Mesendoderm (in vitro differentiated cells): ENCODE measurements at regions not wholly inside any gene's neighbourhood (a gene's known extent, or its start where the extent isn't known, plus 50 kb on each side); places are given as distances from the start of the nearest gene placed in this dataset.

ENCODE experiments used
- DNase-seq: peaks from one replicate; pipeline ENCODE4 v3.0.0; 2013
- H2AK5ac ChIP-seq: 2 replicates; pipeline ENCODE4 v1.6.1; 2013; ENCODE audit warnings: low read length, inconsistent platforms
- H2BK120ac ChIP-seq: 2 replicates; pipeline ENCODE4 v1.6.1; 2013; ENCODE audit warnings: low read depth, mild to moderate bottlenecking, low read length, moderate library complexity, mixed read lengths
- H2BK15ac ChIP-seq: replicated peaks from 2 replicates; pipeline ENCODE4 v1.6.1; 2013; ENCODE audit warnings: low read depth, mild to moderate bottlenecking, moderate library complexity
- H2BK5ac ChIP-seq: 2 replicates; pipeline ENCODE4 v1.6.1; 2013; ENCODE audit warnings: low read length, inconsistent platforms
- H3K18ac ChIP-seq: 2 replicates; pipeline ENCODE4 v1.6.1; 2013; ENCODE audit warnings: mild to moderate bottlenecking, low read length, mixed read lengths
- H3K23ac ChIP-seq: one replicate; pipeline ENCODE4 v1.6.1; 2013; ENCODE audit warnings: low read length
- H3K27ac ChIP-seq: 2 replicates; pipeline ENCODE4 v1.5.1; 2013; ENCODE audit warnings: low read depth, mild to moderate bottlenecking, inconsistent platforms, low read length, moderate library complexity
- H3K27me3 ChIP-seq: 2 replicates; pipeline ENCODE4 v1.6.1; 2013; ENCODE audit warnings: low read length, control low read depth, mild to moderate bottlenecking, inconsistent platforms; ENCODE audit not compliant: insufficient read depth, poor library complexity
- H3K36me3 ChIP-seq: 2 replicates; pipeline ENCODE4 v1.6.1; 2013; ENCODE audit warnings: low read length, inconsistent platforms; ENCODE audit not compliant: control insufficient read depth, insufficient read depth
- H3K4ac ChIP-seq: one replicate; pipeline ENCODE4 v1.6.1; 2013; ENCODE audit warnings: low read depth, mild to moderate bottlenecking, low read length, moderate library complexity
- H3K4me1 ChIP-seq: 2 replicates; pipeline ENCODE4 v1.6.1; 2013; ENCODE audit warnings: low read depth, low read length, inconsistent platforms; ENCODE audit not compliant: control insufficient read depth
- H3K4me2 ChIP-seq: 2 replicates; pipeline ENCODE4 v1.6.1; 2013; ENCODE audit warnings: low read length
- H3K4me3 ChIP-seq: 2 replicates; pipeline ENCODE4 v1.5.1; 2013; ENCODE audit warnings: mild to moderate bottlenecking, low read length
- H3K56ac ChIP-seq: one replicate; pipeline ENCODE4 v1.6.1; 2013; ENCODE audit warnings: low read length
- H3K79me1 ChIP-seq: 2 replicates; pipeline ENCODE4 v1.6.1; 2013; ENCODE audit warnings: low read length, inconsistent platforms
- H3K79me2 ChIP-seq: 2 replicates; pipeline ENCODE4 v1.6.1; 2013; ENCODE audit warnings: mild to moderate bottlenecking, low read length; ENCODE audit not compliant: control insufficient read depth, insufficient read depth
- H3K9ac ChIP-seq: 2 replicates; pipeline ENCODE4 v1.6.1; 2013; ENCODE audit warnings: low read length, inconsistent platforms
- H4K5ac ChIP-seq: one replicate; pipeline ENCODE4 v1.6.1; 2013; ENCODE audit warnings: low read length
- H4K8ac ChIP-seq: one replicate; pipeline ENCODE4 v1.6.1; 2013; ENCODE audit warnings: low read depth, mild to moderate bottlenecking, control low read depth, low read length, moderate library complexity
- WGBS: extraction: QIAGEN DNeasy Blood & Tissue Kit; methylation state at CpG from one replicate; pipeline ENCODE4 v1.1.7; 2013; ENCODE audit warnings: low lambda C conversion rate, missing lambda C conversion rate; ENCODE audit not compliant: insufficient coverage; ENCODE audit errors: extremely low coverage; 5-methylcytosine and 5-hydroxymethylcytosine counted together

DNA sequence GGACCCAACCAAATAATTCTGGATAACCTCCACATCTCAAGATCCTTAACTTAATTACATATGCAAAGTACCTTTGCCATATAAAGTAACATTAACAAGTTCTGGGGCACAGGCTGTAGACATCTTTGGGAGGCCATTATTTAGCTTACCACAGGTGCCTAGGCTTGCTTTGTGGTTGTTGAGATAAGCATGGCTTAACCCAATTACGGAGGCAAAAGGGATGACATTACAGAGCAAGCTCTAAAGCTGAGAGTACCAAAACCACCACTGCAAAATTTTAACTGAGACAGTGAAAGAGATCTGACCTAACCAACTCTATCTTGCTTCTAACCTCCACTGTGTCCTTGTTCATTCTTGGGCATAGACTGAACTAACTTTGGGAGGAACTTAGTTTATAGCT lies 502.9 kb upstream of the ATXN8OS start:
- H4K5ac ChIP-seq = no peak overlapping the region
- no peak overlapping the region for H3K4ac ChIP-seq
- no peaks in the 10 kb centered on the region for H3K79me1 ChIP-seq
- no peaks in the 10 kb centered on the region for H3K36me3 ChIP-seq
- no peak overlapping the region for H2BK15ac ChIP-seq
- no peak overlapping the region for H3K4me3 ChIP-seq
- no peak overlapping the region for H3K56ac ChIP-seq
- no peak overlapping the region for H3K18ac ChIP-seq
- no peaks in the 10 kb centered on the region for H3K79me2 ChIP-seq
- no peak for DNase-seq
- H3K9ac ChIP-seq = no peak overlapping the region
- H4K8ac ChIP-seq = no peak overlapping the region
- H3K23ac ChIP-seq = no peak overlapping the region
- H2AK5ac ChIP-seq = no peak overlapping the region
- no peak overlapping the region for H2BK120ac ChIP-seq
- no peak overlapping the region for H2BK5ac ChIP-seq
- H3K4me1 ChIP-seq = no peaks in the 10 kb centered on the region
- no peak overlapping the region for H3K27ac ChIP-seq
- no peaks in the 10 kb centered on the region for H3K27me3 ChIP-seq
- no CpG with 5 or more reads among the region's 1 CpG for WGBS
- H3K4me2 ChIP-seq = no peak overlapping the region

DNA sequence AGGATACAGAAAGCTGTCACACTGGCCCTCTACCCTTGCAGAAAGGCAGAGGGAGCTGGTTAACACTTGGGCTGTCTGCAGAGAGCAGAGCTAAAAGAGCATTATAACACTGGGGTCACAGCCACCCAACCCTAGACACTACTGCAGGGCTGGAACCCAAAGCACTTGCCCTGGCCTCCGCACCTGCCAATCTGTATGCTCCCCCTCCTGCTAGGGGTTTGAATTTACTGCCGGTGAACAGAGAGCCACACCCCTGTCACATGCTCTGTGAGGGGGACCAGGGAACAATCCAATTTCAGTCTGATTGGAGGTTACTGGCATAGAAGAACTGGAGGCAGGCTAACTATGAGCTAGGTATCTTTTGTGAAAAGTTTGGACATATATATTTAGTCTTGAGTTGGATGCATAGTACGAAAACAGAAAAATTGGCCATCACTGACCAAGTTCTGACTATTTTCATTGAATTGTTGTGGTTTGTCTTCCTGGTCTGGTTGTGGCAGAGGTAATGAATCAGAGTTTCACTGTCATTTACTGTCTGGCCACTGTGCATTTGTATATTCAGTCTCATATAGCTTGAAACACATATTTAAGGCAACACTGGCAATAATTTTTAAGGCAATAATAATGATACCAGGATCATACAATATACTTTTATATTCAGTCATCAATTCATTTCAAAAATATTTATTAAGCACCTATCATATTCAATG lies 504.3 kb upstream of the ATXN8OS start:
- no peak overlapping the region for H2BK15ac ChIP-seq
- DNase-seq = no peak
- H2BK120ac ChIP-seq = no peak overlapping the region
- no CpG with 5 or more reads among the region's 3 CpGs for WGBS
- no peak overlapping the region for H3K18ac ChIP-seq
- H3K79me2 ChIP-seq = no peaks in the 10 kb centered on the region
- H4K5ac ChIP-seq = no peak overlapping the region
- H3K9ac ChIP-seq = no peak overlapping the region
- no peak overlapping the region for H3K23ac ChIP-seq
- no peaks in the 10 kb centered on the region for H3K36me3 ChIP-seq
- H3K4me2 ChIP-seq = no peak overlapping the region
- no peaks in the 10 kb centered on the region for H3K79me1 ChIP-seq
- H4K8ac ChIP-seq = no peak overlapping the region
- H2BK5ac ChIP-seq = no peak overlapping the region
- no peaks in the 10 kb centered on the region for H3K27me3 ChIP-seq
- H2AK5ac ChIP-seq = no peak overlapping the region
- no peak overlapping the region for H3K4me3 ChIP-seq
- H3K56ac ChIP-seq = no peak overlapping the region
- no peaks in the 10 kb centered on the region for H3K4me1 ChIP-seq
- H3K27ac ChIP-seq = no peak overlapping the region
- no peak overlapping the region for H3K4ac ChIP-seq

DNA sequence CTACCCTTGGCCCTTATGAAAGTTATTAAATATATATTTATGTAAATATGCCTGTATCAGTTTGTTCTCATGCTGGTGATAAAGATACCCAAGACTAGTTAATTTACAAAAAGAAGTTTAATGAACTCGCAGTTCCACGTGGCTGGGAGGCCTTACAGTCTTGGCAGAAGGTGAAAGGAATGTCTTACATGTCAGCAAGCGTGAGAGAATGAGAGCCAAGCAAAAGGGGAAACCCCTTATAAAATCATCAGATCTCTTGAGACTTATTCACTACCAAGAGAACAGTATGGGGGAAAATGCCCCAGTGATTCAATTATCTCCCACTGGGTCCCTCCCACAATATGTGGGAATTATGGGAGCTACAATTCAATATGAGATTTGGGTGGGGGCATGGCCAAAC lies 506.0 kb upstream of the ATXN8OS start:
- Histone ChIP-seq H3K23ac (no peak overlapping the region), H3K79me2 (no peaks in the 10 kb centered on the region), H4K5ac (no peak overlapping the region), H2BK5ac (no peak overlapping the region), H3K4me2 (no peak overlapping the region), H3K27ac (no peak overlapping the region), H3K4me1 (no peaks in the 10 kb centered on the region), H2AK5ac (no peak overlapping the region), H3K4me3 (no peak overlapping the region), H4K8ac (no peak overlapping the region), H2BK120ac (no peak overlapping the region), H3K9ac (no peak overlapping the region), H3K36me3 (no peaks in the 10 kb centered on the region), H3K56ac (no peak overlapping the region), H2BK15ac (no peak overlapping the region), H3K27me3 (no peaks in the 10 kb centered on the region), H3K18ac (no peak overlapping the region), H3K4ac (no peak overlapping the region), H3K79me1 (no peaks in the 10 kb centered on the region)
- no CpG with 5 or more reads among the region's 3 CpGs for WGBS
- no peak for DNase-seq

DNA sequence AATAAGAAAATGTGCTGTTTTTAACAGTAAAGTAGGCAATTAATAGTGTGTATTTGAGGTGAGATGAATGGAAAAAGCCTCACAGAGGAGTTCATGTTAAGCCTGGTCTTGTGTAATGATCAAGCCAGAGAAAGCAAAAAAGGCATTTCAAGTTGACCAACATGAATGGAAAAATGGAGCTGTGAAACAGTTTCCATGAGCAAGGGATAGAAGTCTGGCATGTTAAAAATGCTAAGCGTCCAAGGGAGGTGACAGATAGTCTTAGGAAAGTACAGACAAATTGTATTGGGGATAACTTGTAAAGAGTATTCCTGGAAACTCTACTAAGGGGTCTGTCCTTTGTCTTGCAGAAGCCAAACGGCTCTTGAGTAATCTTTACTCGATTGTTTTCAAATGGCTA lies 506.8 kb upstream of the ATXN8OS start:
- no peak overlapping the region for H3K4me3 ChIP-seq
- H3K18ac ChIP-seq = no peak overlapping the region
- no peak overlapping the region for H4K8ac ChIP-seq
- no peak overlapping the region for H2BK120ac ChIP-seq
- no peak overlapping the region for H3K56ac ChIP-seq
- no peaks in the 10 kb centered on the region for H3K27me3 ChIP-seq
- H3K36me3 ChIP-seq = no peaks in the 10 kb centered on the region
- no peak overlapping the region for H2BK15ac ChIP-seq
- no CpG with 5 or more reads among the region's 3 CpGs for WGBS
- no peak overlapping the region for H3K4me2 ChIP-seq
- no peak for DNase-seq
- H4K5ac ChIP-seq = no peak overlapping the region
- no peaks in the 10 kb centered on the region for H3K4me1 ChIP-seq
- H3K23ac ChIP-seq = no peak overlapping the region
- no peaks in the 10 kb centered on the region for H3K79me1 ChIP-seq
- H3K79me2 ChIP-seq = no peaks in the 10 kb centered on the region
- no peak overlapping the region for H3K4ac ChIP-seq
- no peak overlapping the region for H3K9ac ChIP-seq
- H3K27ac ChIP-seq = no peak overlapping the region
- H2BK5ac ChIP-seq = no peak overlapping the region
- H2AK5ac ChIP-seq = no peak overlapping the region

DNA sequence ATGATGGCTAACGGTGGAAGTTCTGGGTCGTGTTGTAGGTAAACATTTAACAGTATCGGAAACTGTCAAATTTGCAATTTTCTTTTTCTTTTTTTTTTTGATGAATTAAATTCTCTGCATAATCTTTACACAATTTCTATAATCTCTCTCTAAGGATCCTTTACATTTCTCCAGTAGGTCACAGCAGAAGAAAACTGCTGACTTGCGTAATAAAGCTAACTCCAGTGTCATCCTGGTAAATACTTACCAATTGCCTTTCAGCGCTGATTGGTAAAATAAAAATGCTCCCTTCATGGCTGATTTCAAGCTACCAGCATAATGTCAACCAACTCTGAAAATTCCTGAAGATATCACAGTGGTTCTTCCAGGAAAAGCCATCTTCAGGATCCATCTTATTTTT lies 510.5 kb upstream of the ATXN8OS start:
- H3K79me2 ChIP-seq = no peaks in the 10 kb centered on the region
- H2BK120ac ChIP-seq = no peak overlapping the region
- H3K79me1 ChIP-seq = no peaks in the 10 kb centered on the region
- no peak overlapping the region for H2BK5ac ChIP-seq
- H3K27ac ChIP-seq = no peak overlapping the region
- no peak overlapping the region for H3K4ac ChIP-seq
- no peak overlapping the region for H3K56ac ChIP-seq
- WGBS = no CpG with 5 or more reads among the region's 5 CpGs
- no peak overlapping the region for H3K9ac ChIP-seq
- no peaks in the 10 kb centered on the region for H3K36me3 ChIP-seq
- H3K18ac ChIP-seq = no peak overlapping the region
- H3K4me3 ChIP-seq = no peak overlapping the region
- H3K4me2 ChIP-seq = no peak overlapping the region
- no peak overlapping the region for H4K8ac ChIP-seq
- no peak overlapping the region for H4K5ac ChIP-seq
- no peak for DNase-seq
- H2BK15ac ChIP-seq = no peak overlapping the region
- H3K4me1 ChIP-seq = no peaks in the 10 kb centered on the region
- no peaks in the 10 kb centered on the region for H3K27me3 ChIP-seq
- no peak overlapping the region for H3K23ac ChIP-seq
- no peak overlapping the region for H2AK5ac ChIP-seq

DNA sequence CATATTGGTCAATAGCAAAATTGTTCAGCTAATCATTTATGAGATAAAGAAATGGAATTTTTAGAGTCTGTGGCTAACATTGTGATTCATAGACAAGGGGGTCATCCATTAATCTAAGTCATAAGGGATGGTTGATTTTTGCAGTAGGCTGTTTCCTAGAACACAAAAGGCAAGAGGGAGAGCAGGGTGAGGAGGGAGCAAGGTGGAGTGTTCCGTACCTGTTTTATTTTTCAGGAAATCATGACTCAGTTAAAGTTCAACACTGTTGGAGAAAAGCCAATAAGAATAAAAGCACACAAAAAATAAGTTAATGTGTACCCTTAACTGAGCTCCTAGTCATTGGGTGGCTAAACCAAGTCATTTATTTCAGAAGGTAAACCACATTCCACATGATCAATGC lies 512.4 kb upstream of the ATXN8OS start:
- Histone ChIP-seq H4K8ac (no peak overlapping the region), H4K5ac (no peak overlapping the region)
- WGBS = no CpG with 5 or more reads among the region's 1 CpG

More for the DNA sequence above, 512.4 kb upstream of the ATXN8OS start:
- no peak for DNase-seq
- no peak overlapping the region for H3K4me2 ChIP-seq
- H3K9ac ChIP-seq = no peak overlapping the region
- H2BK120ac ChIP-seq = no peak overlapping the region
- H3K27ac ChIP-seq = no peak overlapping the region
- no peak overlapping the region for H3K23ac ChIP-seq
- H2BK15ac ChIP-seq = no peak overlapping the region
- no peaks in the 10 kb centered on the region for H3K36me3 ChIP-seq
- H3K4ac ChIP-seq = no peak overlapping the region
- no peak overlapping the region for H3K4me3 ChIP-seq
- no peak overlapping the region for H3K56ac ChIP-seq
- no peak overlapping the region for H2BK5ac ChIP-seq
- no peaks in the 10 kb centered on the region for H3K79me2 ChIP-seq
- no peak overlapping the region for H3K18ac ChIP-seq
- no peaks in the 10 kb centered on the region for H3K79me1 ChIP-seq
- H3K4me1 ChIP-seq = no peaks in the 10 kb centered on the region
- H2AK5ac ChIP-seq = no peak overlapping the region
- H3K27me3 ChIP-seq = no peaks in the 10 kb centered on the region
